NT2/D1 (cell line): ENCODE measurements at regions not wholly inside any gene's neighbourhood (a gene's known extent, or its start where the extent isn't known, plus 50 kb on each side); places are given as distances from the start of the nearest gene placed in this dataset.

Experiments used
- SUZ12 ChIP-seq: IDR thresholded peaks from 2 replicates; pipeline ENCODE4 v1.6.1; 2011; ENCODE audit not compliant: insufficient read length, insufficient read depth; ENCODE audit errors: extremely low read depth
- YY1 ChIP-seq: IDR thresholded peaks from 2 replicates; pipeline ENCODE4 v1.6.1; 2011; ENCODE audit not compliant: insufficient read length, insufficient read depth
- ZNF274 ChIP-seq: IDR thresholded peaks from 2 replicates; pipeline ENCODE4 v1.6.1; 2011; ENCODE audit warnings: mild to moderate bottlenecking, low read depth, low read length

- no peak for TF ChIP-seq ZNF274
- no peak for TF ChIP-seq SUZ12
- TF ChIP-seq YY1: no peak
These were observed 276.9 kb upstream of the RAB6C start for GRCh38 chr2:129702416-129703176.
